WTC11 (cell line): ENCODE measurements at regions not wholly inside any gene's neighbourhood (a gene's known extent, or its start where the extent isn't known, plus 50 kb on each side); places are given as distances from the start of the nearest gene placed in this dataset.

Experiments
- CTCF ChIP-seq: fragments of 200-600 bp; IDR thresholded peaks from 2 replicates; pipeline ENCODE4 v1.8.0; 2022; ENCODE audit warnings: antibody characterized with exemption
- TCF7 ChIP-seq: sonication (generic); formaldehyde crosslinking; IDR thresholded peaks from 2 replicates; pipeline ENCODE4 v1.8.0; 2022; ENCODE audit warnings: mild to moderate bottlenecking, low read depth, missing genetic modification reagents, moderate library complexity

- TF ChIP-seq TCF7 (CRISPR knock-in tag) (no peak), CTCF (no peak)
Measured at GRCh38 chr2:4576075-4576474, 872.7 kb downstream of the DCDC2C start.
